ENCODE measurements at regions not wholly inside any gene's neighbourhood (a gene's known extent, or its start where the extent isn't known, plus 50 kb on each side); places are given as distances from the start of the nearest gene placed in this dataset.
"Not testable (repeated sequence)": the region's sequence is repeated elsewhere in the genome, so short reads cannot be mapped to it uniquely, and the experiment has no call there.

GRCh38 chr21:13974582-13974981 is 236.2 kb downstream of the LIPI start:
- H3K4me1 ChIP-seq (ENCODE audit: insufficient read depth); DNase-seq; H3K4me3 ChIP-seq; H3K36me3 ChIP-seq; H3K27ac ChIP-seq; H3K27me3 ChIP-seq; intact Hi-C loops (cut with DNase I); H3K9me3 ChIP-seq: not testable (repeated sequence)

DNA sequence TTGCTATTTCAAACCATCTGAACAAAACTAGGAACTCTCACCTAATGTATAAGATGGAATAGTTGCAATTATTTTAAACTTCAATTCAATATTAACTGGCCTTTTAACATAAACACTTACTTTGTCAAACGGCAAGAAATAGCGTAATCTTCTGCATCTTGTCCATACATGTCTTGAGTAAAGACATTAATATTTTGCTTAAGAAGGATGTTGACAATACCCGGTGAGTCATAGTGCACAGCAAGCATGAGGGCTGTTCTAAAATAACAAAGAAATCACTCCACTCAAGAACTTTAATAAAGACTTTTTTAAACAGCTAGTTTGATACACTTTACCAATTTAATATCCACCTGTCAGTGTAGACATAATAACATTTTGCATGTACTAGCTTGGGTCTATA is 240.9 kb downstream of the LIPI start:
- H3K4me3 ChIP-seq; intact Hi-C loops (cut with DNase I); H3K9me3 ChIP-seq; H3K27ac ChIP-seq; H3K4me1 ChIP-seq (ENCODE audit: insufficient read depth); H3K27me3 ChIP-seq; H3K36me3 ChIP-seq; DNase-seq: not testable (repeated sequence)
- WGBS, 3 donors, result 56 to 83% (median 70%) methylated on average over 3 of the region's 3 CpGs

DNA sequence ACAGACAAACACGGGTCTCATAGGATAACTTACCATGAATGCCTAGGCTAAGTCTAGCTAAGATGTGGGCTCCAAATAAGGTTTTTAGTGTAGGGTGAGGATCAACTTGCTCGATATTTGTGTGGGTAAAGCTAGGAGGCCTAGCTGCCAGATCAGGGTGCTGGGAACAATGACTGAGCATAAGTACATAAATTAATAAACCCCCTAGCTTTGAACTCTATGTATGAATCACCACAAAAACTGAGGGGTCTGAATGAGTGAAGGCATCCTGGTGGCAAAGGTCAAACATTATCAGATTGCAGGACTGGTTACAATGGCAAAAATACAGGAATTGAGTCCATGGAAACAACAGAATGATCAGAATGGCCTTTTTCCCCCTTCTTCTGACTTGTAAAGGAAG is 241.8 kb downstream of the LIPI start:
- H3K27me3 ChIP-seq; H3K36me3 ChIP-seq; H3K4me1 ChIP-seq (ENCODE audit: insufficient read depth); DNase-seq; H3K27ac ChIP-seq; H3K4me3 ChIP-seq; H3K9me3 ChIP-seq; intact Hi-C loops (cut with DNase I): not testable (repeated sequence)
- WGBS, 3 donors, result 55 to 70% (median 58%) methylated on average over 2 of the region's 2 CpGs

DNA sequence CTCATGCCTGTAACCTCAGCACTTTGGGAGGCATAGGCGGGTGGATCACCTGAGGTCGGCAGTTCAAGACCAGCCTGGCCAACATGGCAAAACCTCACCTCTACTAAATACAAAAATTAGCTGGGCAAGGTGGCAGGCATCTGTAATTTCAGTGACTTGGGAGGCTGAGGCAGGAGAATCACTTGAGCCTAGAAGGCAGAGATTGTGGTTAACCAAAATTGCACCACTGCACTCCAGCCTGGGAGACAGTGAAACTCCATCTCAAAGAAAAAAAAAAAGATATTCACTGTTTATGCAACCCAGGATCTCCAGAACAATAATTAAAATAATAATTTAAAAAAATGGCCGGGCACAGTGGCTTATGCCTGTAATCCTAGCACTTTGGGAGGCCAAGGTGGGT is 247.5 kb downstream of the LIPI start:
- H3K4me3 ChIP-seq; H3K27me3 ChIP-seq; H3K36me3 ChIP-seq; H3K27ac ChIP-seq; H3K9me3 ChIP-seq; intact Hi-C loops (cut with DNase I); DNase-seq; H3K4me1 ChIP-seq (ENCODE audit: insufficient read depth): not testable (repeated sequence)
- WGBS, 3 donors, result 72 to 85% (median 73%) methylated on average over 3 of the region's 3 CpGs

- 65 to 86% (median 73%) methylated on average over 21 of the region's 21 CpGs for WGBS, 3 donors
- H3K4me1 ChIP-seq (ENCODE audit: insufficient read depth), result no peaks in the 10 kb centered on the region
- no peaks in the 10 kb centered on the region for H3K36me3 ChIP-seq
- H3K4me3 ChIP-seq, result no peak overlapping the region
- H3K27me3 ChIP-seq, result no peaks in the 10 kb centered on the region
- DNase-seq, result peak in 1 of 5 donors; percentile 34
- intact Hi-C loops (cut with DNase I), result no loop called here
- H3K27ac ChIP-seq, result no peak overlapping the region
- TF ChIP-seq EP300 (IDR thresholded peaks at IDR 0.05), result no peak
- TF ChIP-seq, protein P1, sequence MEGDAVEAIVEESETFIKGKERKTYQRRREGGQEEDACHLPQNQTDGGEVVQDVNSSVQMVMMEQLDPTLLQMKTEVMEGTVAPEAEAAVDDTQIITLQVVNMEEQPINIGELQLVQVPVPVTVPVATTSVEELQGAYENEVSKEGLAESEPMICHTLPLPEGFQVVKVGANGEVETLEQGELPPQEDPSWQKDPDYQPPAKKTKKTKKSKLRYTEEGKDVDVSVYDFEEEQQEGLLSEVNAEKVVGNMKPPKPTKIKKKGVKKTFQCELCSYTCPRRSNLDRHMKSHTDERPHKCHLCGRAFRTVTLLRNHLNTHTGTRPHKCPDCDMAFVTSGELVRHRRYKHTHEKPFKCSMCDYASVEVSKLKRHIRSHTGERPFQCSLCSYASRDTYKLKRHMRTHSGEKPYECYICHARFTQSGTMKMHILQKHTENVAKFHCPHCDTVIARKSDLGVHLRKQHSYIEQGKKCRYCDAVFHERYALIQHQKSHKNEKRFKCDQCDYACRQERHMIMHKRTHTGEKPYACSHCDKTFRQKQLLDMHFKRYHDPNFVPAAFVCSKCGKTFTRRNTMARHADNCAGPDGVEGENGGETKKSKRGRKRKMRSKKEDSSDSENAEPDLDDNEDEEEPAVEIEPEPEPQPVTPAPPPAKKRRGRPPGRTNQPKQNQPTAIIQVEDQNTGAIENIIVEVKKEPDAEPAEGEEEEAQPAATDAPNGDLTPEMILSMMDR (IDR thresholded peaks at IDR 0.05), result no peak
- no peak for TF ChIP-seq POLR2A (IDR thresholded peaks at IDR 0.05)
- H3K9me3 ChIP-seq, result no peaks in the 10 kb centered on the region
These were observed 273.5 kb downstream of the LIPI start for GRCh38 chr21:13937236-13937635.

GRCh38 chr21:13936033-13936937 is 274.5 kb downstream of the LIPI start:
- H3K27ac ChIP-seq; H3K36me3 ChIP-seq; H3K4me1 ChIP-seq (ENCODE audit: insufficient read depth); H3K4me3 ChIP-seq; H3K9me3 ChIP-seq; intact Hi-C loops (cut with DNase I); H3K27me3 ChIP-seq: not testable (repeated sequence)
- 89 to 93% (median 91%) methylated on average over 27 to 38 of the region's 38 CpGs for WGBS, 3 donors
- DNase-seq, result peak in 1 of 5 donors; percentile 30

GRCh38 chr21:13935396-13936032 is 275.2 kb downstream of the LIPI start:
- H3K27ac ChIP-seq; H3K4me1 ChIP-seq (ENCODE audit: insufficient read depth); intact Hi-C loops (cut with DNase I); H3K9me3 ChIP-seq; H3K36me3 ChIP-seq; H3K27me3 ChIP-seq; H3K4me3 ChIP-seq: not testable (repeated sequence)
- DNase-seq, result peak in 1 of 5 donors; percentile 21
- WGBS, 3 donors, result 91 to 92% (median 92%) methylated on average over 22 to 26 of the region's 26 CpGs

- H3K4me1 ChIP-seq (ENCODE audit: insufficient read depth); DNase-seq; H3K9me3 ChIP-seq; H3K27me3 ChIP-seq; H3K4me3 ChIP-seq; H3K27ac ChIP-seq; intact Hi-C loops (cut with DNase I); H3K36me3 ChIP-seq: not testable (repeated sequence)
- WGBS, 3 donors, result 86 to 93% (median 90%) methylated on average over 17 to 23 of the region's 23 CpGs
These were observed 275.8 kb downstream of the LIPI start for GRCh38 chr21:13934887-13935342.

- 33 to 59% (median 58%) methylated on average over 1 of the region's 1 CpG for WGBS, 3 donors
- H3K9me3 ChIP-seq; H3K4me1 ChIP-seq (ENCODE audit: insufficient read depth); intact Hi-C loops (cut with DNase I); H3K36me3 ChIP-seq; H3K27me3 ChIP-seq; DNase-seq; H3K27ac ChIP-seq; H3K4me3 ChIP-seq: not testable (repeated sequence)
These were observed 287.6 kb downstream of the LIPI start for GRCh38 chr21:13923175-13923574.

DNA sequence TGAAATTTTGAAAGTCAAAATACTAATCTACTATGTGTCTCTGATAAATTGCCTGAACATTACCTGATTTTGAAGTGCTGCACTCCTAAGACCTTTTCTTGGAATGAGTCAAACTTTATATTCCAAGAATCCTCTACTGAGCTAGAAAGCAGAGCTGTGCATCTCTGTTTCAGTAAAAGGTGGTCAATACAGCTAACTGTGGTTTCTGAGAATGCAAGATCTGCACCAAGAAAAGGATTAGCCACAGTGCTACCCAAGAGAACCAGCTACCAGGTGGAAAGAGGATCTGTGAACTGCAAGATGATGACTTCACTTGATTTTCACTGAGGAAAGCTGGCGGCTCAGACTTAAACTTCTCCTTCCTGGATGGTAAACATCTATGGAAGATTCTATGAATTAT is 289.3 kb downstream of the LIPI start:
- 63 to 90% (median 88%) methylated on average over 1 of the region's 1 CpG for WGBS, 3 donors
- DNase-seq; H3K36me3 ChIP-seq; H3K9me3 ChIP-seq; H3K4me3 ChIP-seq; intact Hi-C loops (cut with DNase I); H3K27ac ChIP-seq; H3K27me3 ChIP-seq; H3K4me1 ChIP-seq (ENCODE audit: insufficient read depth): not testable (repeated sequence)

GRCh38 chr21:13907385-13907784 is 297.8 kb downstream of the POTED start:
- intact Hi-C loops (cut with DNase I); H3K27ac ChIP-seq; H3K36me3 ChIP-seq: not testable (repeated sequence)

More at GRCh38 chr21:13907385-13907784, 297.8 kb downstream of the POTED start:
- H3K4me1 ChIP-seq (ENCODE audit: insufficient read depth); H3K4me3 ChIP-seq; H3K9me3 ChIP-seq; DNase-seq; H3K27me3 ChIP-seq: not testable (repeated sequence)
- 60 to 90% (median 67%) methylated on average over 4 to 6 of the region's 10 CpGs for WGBS, 3 donors

All from ovary (tissue), 7 donors.